AG09309 (cell line): ENCODE measurements at regions not wholly inside any gene's neighbourhood (a gene's known extent, or its start where the extent isn't known, plus 50 kb on each side); places are given as distances from the start of the nearest gene placed in this dataset.
"Not testable (repeated sequence)": the region's sequence is repeated elsewhere in the genome, so short reads cannot be mapped to it uniquely, and the experiment has no call there.

ENCODE experiments used
- DNase-seq: peaks from one replicate; pipeline ENCODE4 v3.0.0-alpha.2; 2010; ENCODE audit warnings: low read depth
- H3K4me3 ChIP-seq: 2 replicates; pipeline ENCODE4 v1.5.1; 2011; ENCODE audit warnings: mild to moderate bottlenecking, low read depth, low read length, moderate library complexity; ENCODE audit not compliant: control insufficient read depth
- TF ChIP-seq, protein P1 (sequence below): IDR thresholded peaks from 2 replicates; pipeline ENCODE4 v1.5.1; 2011; ENCODE audit warnings: mild to moderate bottlenecking, low read depth, low read length, inconsistent platforms; ENCODE audit not compliant: insufficient read depth, control insufficient read depth; ENCODE audit errors: missing control alignments

GRCh38 chr20:11995805-11996567 lies 78.3 kb downstream of the BTBD3 start:
- H3K4me3 ChIP-seq, result no peak overlapping the region
- TF ChIP-seq, protein P1, sequence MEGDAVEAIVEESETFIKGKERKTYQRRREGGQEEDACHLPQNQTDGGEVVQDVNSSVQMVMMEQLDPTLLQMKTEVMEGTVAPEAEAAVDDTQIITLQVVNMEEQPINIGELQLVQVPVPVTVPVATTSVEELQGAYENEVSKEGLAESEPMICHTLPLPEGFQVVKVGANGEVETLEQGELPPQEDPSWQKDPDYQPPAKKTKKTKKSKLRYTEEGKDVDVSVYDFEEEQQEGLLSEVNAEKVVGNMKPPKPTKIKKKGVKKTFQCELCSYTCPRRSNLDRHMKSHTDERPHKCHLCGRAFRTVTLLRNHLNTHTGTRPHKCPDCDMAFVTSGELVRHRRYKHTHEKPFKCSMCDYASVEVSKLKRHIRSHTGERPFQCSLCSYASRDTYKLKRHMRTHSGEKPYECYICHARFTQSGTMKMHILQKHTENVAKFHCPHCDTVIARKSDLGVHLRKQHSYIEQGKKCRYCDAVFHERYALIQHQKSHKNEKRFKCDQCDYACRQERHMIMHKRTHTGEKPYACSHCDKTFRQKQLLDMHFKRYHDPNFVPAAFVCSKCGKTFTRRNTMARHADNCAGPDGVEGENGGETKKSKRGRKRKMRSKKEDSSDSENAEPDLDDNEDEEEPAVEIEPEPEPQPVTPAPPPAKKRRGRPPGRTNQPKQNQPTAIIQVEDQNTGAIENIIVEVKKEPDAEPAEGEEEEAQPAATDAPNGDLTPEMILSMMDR, result no peak
- DNase-seq, result no peak

- DNase-seq, H3K4me3 ChIP-seq: not testable (repeated sequence)
Observed at GRCh38 chr20:12004776-12005175, 87.1 kb downstream of the BTBD3 start.

- TF ChIP-seq, protein P1, result peak; percentile 91
- DNase-seq, result no peak
- H3K4me3 ChIP-seq, result no peak overlapping the region
Observed at GRCh38 chr20:12012241-12013222, 94.8 kb downstream of the BTBD3 start.

DNA sequence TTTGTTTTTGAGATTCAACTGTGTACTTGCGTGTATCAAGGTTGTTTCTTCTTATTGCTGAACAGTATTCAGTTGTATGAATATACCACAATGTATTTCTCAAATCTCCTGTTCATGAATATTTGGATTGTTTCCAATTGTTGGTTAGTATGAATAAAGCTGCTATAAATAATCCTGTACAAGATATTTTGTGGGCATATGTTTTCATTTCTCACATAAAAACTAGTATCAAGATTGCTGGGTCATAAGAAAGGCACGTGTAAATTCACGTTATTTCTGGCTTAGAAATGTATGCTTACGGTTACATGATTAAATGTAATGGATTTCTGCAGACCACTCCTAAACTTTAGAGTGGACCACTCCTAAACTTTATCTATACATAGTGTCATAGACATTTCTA lies 96.6 kb downstream of the BTBD3 start:
- TF ChIP-seq, protein P1, result no peak
- DNase-seq, result no peak
- no peak overlapping the region for H3K4me3 ChIP-seq

DNA sequence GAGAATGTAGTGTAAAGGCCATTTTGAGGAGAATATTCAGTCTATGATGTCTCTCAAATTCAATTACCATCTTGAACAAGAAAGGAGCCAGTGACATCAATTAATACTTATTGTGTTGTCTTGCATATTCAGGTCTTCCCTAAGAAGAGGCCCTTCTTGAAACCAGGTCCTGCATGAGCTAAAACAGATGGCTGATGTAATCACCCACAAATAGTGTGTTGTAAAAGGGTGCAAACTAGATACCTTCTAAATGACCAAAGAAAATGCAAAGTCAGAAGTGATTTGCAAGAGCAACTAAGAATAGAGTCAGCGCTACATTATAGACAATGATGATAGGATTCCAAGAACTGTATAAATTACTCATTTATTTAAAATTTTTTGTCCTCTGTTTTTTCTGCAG lies 97.0 kb downstream of the BTBD3 start:
- DNase-seq, result no peak
- no peak overlapping the region for H3K4me3 ChIP-seq
- TF ChIP-seq, protein P1, result no peak

GRCh38 chr20:12016291-12016690 lies 98.6 kb downstream of the BTBD3 start:
- DNase-seq, result no peak
- H3K4me3 ChIP-seq, result no peak overlapping the region
- TF ChIP-seq, protein P1, result no peak

GRCh38 chr20:12019715-12020114 lies 102.0 kb downstream of the BTBD3 start:
- DNase-seq, result no peak
- TF ChIP-seq, protein P1, result no peak
- no peak overlapping the region for H3K4me3 ChIP-seq
